Skin epidermis (tissue), 12 donors: ENCODE measurements at regions not wholly inside any gene's neighbourhood (a gene's known extent, or its start where the extent isn't known, plus 50 kb on each side); places are given as distances from the start of the nearest gene placed in this dataset.
"Not testable (repeated sequence)": the region's sequence is repeated elsewhere in the genome, so short reads cannot be mapped to it uniquely, and the experiment has no call there.

Source experiments
- H3K27ac ChIP-seq, 21 experiments: fragments of 200-600 bp; sonication (generic) in 11 of 21; one replicate each; pipeline ENCODE4 v1.5.0; 2020; ENCODE audit warnings: mild to moderate bottlenecking in 3 of 21, inconsistent platforms in 2 of 21, moderate library complexity in 2 of 21
- H3K4me3 ChIP-seq, 7 experiments: fragments of 200-600 bp; sonication (generic) in 2 of 7; one replicate each; pipeline ENCODE4 v1.5.0; 2020; ENCODE audit warnings: inconsistent platforms in 2 of 7, mild to moderate bottlenecking in 2 of 7, moderate library complexity in 1 of 7

DNA sequence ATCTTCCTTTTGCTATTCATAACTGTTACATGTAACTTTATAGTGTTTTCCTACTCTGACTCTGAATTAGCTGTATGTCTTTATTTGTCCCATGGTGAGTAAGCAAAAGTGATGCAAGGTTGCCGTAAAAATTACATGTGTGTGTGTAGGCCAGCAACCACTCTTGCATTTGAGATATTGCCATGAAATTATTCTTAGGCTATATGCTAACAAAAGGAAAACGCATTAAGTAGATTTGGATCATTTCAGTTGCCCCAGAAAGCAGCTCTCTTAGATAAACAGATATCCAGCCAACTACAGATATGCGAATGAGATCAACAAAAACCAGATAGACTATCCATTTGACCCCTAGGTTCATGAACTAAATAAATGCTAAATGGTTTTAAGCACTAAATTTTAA lies 73.6 kb downstream of the CYLC2 start:
- Histone ChIP-seq H3K4me3 (no peak overlapping the region), H3K27ac (no peak overlapping the region)

DNA sequence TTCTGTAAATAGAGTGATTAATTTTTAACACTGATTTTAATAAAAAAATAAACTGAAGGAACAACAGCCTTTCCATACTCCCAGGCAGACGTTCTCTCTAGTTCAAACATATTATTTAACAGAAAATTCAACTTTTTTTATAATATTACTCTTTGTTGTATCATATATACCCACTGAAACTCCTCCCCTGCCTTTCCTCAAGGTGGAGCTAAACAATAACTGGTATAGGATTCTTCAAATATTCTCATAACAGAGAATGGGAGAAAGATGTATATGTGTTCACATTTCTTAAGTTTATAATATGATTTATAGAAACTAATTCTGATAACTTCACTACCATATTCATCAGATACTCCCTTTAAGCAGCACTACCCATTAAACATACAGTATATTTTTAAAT lies 83.4 kb downstream of the CYLC2 start:
- Histone ChIP-seq H3K27ac (no peak overlapping the region), H3K4me3 (no peak overlapping the region)

DNA sequence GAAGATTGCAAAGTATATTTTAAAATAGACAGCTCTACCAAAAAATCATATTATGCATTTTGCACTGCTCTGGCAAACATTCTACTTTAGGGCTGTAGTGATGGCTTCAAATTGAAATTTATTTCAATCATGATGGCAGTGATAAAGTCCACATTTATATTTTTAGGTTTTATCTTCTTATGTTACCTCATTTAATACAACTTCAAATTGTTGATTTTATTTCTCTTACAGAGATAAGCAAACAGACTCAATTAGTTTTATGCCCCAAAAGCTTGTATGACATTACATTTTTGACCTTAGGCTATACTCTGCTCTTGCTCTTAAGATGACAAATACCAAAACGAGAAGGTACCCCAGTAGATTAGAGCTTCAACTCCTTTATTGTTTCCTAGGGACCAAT lies 87.4 kb downstream of the CYLC2 start:
- Histone ChIP-seq H3K27ac (no peak overlapping the region), H3K4me3 (no peak overlapping the region)

DNA sequence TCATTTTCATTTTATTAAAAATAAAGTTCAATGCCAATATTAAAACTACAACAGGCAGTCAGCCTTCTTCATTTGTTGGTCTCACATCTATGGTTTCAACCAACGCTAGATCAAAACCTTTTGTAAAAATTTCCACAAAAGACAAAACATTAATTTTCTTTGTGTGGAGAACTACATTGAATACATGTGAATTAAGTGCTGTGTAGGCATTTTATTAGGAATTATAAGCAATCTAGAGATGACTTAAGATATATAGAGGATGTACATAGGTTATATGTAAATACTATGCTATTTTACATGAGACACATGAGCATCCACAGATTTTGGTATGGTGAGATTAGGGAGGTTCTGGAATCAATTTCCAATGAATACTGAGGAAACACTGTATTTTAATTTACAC lies 94.2 kb downstream of the CYLC2 start:
- Histone ChIP-seq H3K4me3 (no peak overlapping the region), H3K27ac (no peak overlapping the region)

DNA sequence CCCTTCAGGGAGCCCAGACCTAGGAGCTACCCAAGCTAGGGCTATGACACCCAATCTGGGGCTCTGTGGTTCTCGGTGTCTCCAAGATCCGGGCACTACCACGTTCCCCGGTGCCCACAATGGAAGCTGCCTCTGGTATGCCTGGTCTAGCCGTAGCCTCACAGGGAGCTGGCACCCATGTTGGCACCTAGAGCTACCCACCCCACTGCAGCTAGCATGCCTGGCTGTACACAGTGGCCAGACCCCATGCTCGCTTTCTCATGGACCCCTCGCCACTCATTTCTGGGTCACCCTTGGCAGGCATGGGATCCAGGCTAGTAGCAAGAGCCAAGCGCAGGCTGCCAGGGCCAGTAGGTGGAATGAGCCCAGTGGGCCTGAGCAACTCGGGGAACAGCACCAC lies 109.0 kb downstream of the CYLC2 start:
- Histone ChIP-seq H3K4me3 (no peak overlapping the region), H3K27ac (no peak overlapping the region)

DNA sequence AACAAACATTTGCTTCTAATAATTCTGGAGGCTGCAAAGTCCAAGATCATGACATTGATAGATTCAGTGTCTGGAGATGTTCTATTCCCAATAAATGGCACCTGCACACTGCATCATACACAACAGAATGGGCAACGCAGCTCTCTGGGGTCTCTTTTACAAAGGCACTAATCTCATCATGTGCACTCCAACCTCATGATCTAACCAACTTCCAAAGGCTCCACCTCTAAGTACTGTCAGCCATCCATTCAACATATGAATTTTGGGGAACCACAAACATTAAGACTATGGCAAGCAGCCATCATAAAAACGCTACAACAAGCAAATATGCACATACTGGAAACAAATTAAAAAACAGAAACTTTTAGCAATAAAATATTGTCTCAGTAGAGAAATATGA lies 121.1 kb downstream of the CYLC2 start:
- Histone ChIP-seq H3K4me3 (no peak overlapping the region), H3K27ac (no peak overlapping the region)

DNA sequence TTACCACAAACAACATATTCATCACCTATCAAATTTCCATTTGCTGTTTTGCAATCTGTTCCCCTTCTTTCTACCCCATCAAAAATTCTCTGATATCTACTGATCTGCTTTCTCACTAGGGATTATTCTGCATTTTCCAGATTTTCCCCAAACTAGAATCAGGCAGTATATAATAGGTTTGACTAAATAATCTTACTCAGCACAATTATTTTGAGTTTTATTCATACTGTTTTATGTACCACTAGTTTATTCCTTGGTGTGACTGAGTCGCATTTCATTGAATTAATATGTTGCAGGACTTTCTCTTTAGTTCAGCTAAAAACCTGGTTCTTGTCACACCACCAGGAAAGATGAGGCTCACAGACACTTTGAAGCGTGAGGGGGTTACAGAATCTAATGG lies 131.4 kb downstream of the CYLC2 start:
- no peak overlapping the region for H3K27ac ChIP-seq
- no peak overlapping the region for H3K4me3 ChIP-seq

DNA sequence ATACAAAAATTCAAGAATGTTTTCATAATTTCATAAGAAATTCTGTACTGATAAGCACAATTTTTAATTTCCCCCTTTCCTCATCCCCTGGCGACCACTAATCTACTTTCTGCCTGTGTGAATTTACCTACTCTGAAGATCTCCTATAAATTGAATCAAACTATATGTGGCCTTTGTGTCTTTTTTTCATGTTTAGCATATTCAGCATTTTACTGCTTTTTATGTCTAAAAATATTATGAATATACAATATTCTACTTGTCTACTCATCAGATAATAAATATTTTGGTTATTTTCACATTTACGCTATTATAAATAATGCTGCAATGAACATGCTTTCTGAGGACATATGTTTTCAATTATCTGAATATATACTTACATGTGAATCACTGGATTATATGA lies 144.8 kb downstream of the CYLC2 start:
- Histone ChIP-seq H3K4me3 (no peak overlapping the region), H3K27ac (no peak overlapping the region)

DNA sequence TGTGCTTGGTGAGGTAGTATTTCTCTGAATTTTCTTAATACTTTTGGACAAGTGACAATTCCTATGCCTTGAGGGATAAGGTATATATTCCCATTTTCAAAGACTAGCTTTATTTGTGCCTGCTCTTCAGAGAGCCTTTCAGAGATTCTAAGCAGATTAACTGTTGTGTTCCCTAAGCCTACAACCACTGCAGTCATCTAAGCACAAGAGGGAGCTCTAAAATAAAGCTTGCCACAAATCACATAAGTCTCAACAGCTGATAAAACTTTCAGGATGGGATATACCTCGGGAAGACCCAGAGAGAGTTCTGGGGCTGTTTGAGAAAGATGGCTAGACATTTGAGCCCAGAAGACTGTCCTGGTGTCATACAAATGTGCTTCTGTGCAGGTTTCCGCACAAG lies 157.3 kb downstream of the CYLC2 start:
- H3K27ac ChIP-seq = no peak overlapping the region
- H3K4me3 ChIP-seq = no peak overlapping the region

DNA sequence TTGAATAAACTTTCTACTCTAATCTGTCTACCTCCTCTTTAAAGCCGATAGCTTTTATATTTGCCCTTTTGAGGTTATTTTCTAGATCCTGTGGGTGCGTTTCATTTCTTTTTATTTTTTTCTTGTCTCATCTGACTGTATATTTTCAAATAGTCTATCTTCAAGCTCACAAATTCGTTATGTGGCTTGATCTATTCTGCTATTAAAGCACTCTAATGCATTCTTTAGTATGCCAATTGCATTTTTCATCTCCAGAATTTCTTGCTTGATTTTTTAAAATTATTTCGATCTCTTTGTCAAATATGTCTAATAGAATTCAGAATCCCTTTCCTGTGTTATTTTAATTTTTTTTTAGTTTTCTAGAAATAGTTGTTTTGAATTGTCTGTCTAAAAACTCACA lies 172.4 kb downstream of the CYLC2 start:
- no peak overlapping the region for H3K4me3 ChIP-seq
- no peak overlapping the region for H3K27ac ChIP-seq

DNA sequence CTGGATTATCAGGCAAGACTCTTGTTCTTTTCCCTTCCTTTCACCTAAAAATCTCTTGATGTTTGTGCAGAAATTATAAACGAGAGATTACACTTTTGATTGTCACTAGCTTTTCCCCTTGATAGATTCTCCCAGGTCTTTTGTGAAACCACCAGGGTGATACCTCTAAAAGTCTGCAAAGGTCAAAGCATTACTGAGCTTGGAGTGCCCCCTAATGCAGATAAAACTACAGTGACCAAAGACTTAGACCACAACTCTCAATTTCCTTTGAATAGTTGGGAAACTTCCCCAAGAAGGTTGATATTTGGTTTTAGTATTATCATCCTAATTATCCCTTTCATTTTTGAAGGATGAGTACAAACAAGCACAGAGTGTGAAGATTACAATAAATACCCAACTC lies 173.1 kb downstream of the CYLC2 start:
- Histone ChIP-seq H3K4me3 (no peak overlapping the region), H3K27ac (no peak overlapping the region)

DNA sequence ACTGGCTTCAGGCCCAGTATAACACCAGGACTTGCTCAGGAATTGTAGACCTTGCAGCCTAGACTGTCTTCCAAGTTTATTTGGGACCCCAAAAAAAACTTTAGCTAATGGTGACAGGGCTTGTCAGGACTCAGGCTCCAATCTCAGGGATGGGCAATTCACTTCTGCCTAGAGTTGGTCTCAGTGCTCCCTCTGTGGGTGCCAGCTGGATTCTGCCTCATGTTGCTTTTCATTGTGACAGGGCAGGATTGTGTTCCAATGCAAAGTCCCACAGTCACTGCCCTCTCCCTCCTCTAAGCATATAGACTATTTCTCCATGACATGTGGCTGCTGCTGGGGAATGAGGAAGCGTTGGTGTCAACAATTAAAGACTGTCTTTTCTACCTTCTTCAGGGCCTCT lies 174.7 kb downstream of the CYLC2 start:
- Histone ChIP-seq H3K27ac (no peak overlapping the region), H3K4me3 (no peak overlapping the region)

DNA sequence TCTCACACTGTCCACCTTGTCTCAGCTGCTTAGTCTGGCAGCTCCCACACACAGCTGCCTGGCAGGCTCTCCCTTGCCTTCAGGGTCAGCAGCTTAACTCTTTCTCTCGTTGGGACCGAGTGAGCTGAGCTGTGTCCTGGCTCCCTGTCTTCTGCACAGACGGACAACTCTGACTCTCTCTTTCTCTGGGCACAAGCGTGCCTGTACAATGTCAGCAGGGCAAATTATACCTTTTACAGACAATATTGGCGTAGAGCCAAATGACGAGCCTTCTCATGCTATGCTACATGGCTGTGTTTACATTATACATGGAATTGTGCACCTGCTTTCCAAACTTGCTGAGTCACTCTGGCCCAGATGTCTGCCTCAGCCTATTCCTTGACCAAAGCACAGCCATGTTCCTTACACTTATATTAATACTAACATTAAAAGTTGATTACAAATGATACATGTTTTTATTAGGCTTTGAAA lies 188.6 kb downstream of the CYLC2 start:
- Histone ChIP-seq H3K4me3 (no peak overlapping the region), H3K27ac (no peak overlapping the region)

DNA sequence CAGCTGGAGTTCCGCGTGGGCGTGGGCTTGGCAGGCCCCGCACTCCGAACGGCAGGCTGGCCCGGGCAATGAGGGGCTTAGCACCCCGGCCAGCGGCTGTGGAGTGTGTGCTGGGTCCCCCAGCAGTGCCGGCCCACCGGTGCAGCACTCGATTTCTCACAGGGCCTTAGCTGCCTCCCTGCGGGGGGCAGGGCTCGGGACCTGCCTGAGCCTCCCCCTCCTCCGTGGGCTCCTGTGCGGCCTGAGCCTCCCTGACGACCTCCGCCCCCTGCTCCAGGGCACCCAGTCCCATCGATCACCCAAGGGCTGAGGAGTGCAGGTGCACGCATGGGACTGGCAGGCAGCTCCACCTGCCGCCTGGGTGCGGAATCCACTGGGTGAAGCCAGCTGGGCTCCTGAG lies 191.8 kb downstream of the CYLC2 start:
- Histone ChIP-seq H3K4me3 (no peak overlapping the region), H3K27ac (no peak overlapping the region)

DNA sequence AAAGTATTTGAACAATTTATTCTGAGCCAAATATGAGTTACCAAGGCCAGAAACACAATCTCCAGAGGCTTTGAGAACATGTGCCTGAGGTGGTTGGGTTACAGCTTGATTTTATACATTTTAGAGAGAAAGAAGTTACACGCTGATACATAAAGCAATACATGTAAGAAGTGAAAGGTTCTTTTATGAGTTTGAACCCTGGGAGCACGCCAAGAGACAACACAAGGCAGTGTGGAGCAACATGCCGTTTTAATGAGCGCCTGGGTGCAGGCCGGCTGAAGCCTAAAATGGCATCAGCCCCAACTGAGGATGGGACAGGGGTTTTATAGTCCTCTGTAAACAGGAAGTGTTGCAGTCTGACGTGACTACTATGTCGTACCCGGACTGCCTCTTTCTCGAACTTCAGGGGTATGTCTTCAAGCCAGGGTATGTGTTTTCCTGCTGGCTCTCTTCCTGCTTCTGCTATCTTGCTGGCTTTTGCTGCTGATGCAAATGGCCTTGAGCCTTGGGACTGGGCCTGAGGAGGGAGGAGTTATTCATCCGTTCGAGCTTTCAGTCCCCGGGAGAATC lies 193.7 kb downstream of the CYLC2 start:
- no peak overlapping the region for H3K4me3 ChIP-seq

DNA sequence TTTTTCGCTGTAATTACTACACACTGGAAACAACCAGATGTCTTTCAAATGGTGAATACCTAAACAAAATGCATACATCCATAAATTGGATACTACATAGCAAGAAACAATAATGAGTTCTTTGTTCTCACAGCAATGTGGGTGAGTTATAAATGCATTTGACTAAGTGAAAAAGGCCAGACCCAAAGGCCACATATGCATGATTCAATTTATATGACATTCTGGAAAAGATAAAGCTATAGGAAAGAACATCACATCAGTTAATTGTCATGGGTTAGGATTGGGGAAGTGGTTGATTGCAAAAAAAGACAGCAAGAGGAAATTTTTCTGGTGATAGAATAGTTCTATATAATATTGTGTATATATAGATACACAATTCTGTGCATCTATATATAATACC lies 198.9 kb downstream of the CYLC2 start:
- Histone ChIP-seq H3K27ac (no peak overlapping the region), H3K4me3 (no peak overlapping the region)

More for the DNA sequence above, 193.7 kb downstream of the CYLC2 start:
- no peak overlapping the region for H3K27ac ChIP-seq

DNA sequence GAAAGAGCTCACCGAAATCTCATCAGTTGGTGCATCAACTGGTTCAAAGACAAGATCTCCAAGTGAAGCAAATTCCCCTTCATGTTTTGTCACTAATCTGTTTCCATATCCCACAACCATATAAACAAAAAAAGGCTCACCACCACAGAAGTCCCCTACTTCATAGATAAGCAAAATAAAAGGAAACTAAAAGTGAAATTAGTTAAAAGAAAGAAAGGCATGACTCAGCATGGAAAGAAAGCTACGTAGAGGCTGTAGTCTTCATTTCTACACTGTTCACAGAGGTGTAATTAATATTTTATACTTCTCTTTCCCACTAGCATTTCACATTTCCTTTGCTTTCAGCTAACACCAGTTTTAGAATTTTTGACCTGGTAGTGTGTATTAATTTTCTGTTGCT lies 208.0 kb downstream of the CYLC2 start:
- Histone ChIP-seq H3K27ac (no peak overlapping the region), H3K4me3 (no peak overlapping the region)

DNA sequence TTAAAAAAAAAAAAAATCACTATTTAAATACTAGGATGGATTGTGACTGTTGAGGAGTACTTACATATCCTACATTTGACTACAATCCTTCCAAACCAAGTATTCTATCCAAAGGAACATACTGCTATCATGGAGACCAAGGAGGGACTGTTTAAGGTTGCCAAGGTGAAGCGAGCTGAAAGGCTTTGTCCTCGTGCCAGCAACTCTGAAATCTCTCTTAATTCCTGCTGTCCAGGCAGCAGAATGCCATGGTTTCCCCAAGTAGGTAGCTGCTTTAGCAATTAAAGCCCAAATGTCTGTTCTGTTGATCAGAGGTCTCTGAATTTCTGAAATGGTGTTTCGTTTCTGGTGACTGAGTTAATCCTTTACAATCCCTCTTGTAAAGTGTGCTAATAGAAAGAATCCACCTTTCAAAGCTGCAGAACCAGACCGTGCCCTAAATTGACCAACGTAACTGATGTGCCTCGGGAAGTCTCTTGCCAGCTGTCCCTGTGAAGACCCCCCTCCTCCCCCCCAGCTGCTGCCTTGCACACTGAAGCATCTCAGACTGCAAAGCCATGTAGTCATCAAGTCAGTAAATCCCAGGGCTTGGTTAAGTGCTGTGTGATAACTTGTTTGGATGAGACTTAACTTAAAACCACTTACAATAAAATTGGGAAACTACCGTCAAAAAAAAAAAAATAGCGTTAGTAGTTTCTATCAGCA lies 210.9 kb downstream of the CYLC2 start:
- not testable (repeated sequence) for H3K27ac ChIP-seq, H3K4me3 ChIP-seq

DNA sequence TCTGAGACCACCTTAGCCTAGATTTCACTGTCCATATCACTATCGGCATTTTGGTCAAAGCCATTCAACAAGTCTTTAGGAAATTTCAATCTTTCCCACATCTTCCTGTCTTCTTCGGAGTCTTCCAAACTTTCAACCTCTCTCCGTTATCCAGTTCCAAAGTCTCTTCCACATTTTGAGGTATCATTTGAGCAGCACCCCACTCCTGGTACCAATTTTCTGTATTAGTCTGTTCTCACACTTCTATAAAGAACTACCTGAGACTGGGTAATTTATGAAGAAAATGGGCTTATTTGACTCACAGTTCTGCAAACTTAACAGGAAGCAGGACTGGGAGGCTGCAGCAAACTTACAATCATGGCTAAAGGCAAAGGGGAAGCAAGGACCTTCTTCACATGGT lies 215.5 kb downstream of the CYLC2 start:
- no peak overlapping the region for H3K27ac ChIP-seq
- H3K4me3 ChIP-seq = no peak overlapping the region

DNA sequence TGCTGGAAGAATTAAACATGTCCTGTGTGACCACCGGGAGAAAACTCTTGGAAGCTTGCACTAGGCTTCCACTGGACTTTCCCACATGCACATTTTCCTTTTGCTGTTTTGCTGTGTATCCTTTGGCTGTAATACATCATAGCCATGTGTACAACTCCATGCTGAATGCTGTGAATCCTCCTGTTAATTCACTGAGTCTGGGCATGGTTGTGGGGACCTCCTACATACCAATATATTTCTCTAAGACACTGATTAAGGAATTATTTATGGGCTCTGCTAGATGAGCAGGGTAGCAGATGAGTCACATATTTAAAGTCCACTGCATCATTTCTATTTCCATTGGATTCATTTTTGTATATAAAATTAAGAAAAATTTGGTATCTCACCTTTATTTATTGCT lies 220.1 kb downstream of the CYLC2 start:
- Histone ChIP-seq H3K27ac (no peak overlapping the region), H3K4me3 (no peak overlapping the region)

DNA sequence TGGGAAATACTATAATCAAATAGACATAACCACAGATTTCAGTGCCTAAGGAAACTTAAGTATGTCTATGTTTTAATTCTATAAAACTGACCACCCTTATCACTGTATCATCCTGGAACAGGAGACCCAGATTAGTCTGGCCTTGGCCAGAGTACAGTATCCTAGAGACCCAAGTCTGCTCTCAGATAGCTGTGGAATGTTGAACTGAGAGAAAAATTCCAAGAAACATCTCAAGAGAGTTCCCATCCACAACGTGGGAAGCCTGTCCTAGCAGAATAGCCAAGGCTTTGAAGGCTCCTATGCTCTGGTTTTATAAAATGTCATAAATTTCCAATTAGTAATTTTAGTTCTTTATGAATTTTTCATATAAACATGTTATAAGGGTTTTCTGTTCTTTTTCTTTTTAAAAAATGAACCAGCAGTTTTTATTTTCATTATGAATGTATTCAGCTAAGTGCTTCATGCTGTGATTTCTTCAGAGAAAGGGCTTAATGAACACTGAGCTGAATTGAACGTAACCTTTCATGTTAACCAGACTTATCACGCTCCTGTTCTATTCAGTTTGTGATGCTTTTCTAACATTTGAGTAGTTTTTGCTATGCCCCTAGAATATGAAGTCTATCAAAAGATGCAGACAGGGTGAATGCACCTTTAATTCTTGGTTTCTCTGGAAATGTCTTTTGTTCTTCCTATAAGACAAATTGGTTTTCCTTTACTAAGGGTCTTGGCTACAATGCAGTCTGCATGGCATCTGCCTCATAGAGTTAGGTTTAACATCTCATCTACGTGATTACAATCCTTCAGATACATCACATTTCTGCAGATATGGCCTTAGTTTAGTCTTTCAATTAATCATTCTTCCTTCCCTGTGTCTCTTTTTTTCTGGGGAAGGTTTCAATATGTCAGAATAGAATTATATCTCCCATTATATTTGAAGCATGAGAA lies 230.8 kb downstream of the CYLC2 start:
- Histone ChIP-seq H3K27ac (no peak overlapping the region), H3K4me3 (no peak overlapping the region)
